ENCODE measurements at regions not wholly inside any gene's neighbourhood (a gene's known extent, or its start where the extent isn't known, plus 50 kb on each side); places are given as distances from the start of the nearest gene placed in this dataset.

- no peak for TF ChIP-seq CTCF (IDR thresholded peaks at IDR 0.05)
- TF ChIP-seq POLR2A (IDR thresholded peaks at IDR 0.05): no peak
These were observed 91.4 kb upstream of the RAI14 start for GRCh38 chr5:34564710-34565235.

All from ovary (tissue), 3 donors.